ENCODE measurements at regions not wholly inside any gene's neighbourhood (a gene's known extent, or its start where the extent isn't known, plus 50 kb on each side); places are given as distances from the start of the nearest gene placed in this dataset.

GRCh38 chr3:194879991-194880939 lies 194.6 kb downstream of the FAM43A start:
- Histone ChIP-seq H3K36me3 (ENCODE audit: control insufficient read depth, low read length) (no peaks in the 10 kb centered on the region), H3K27me3 (ENCODE audit: control insufficient read depth, low read length) (peaks cover 7% of the 10 kb centered on the region; the same call in 1 of the 2 replicates), H3K4me2 (ENCODE audit: low read length) (no peak overlapping the region), H3K9me3 (ENCODE audit: control insufficient read depth, insufficient read depth, low read length) (peaks cover 16% of the 10 kb centered on the region), H3K9me2 (replicated peaks; ENCODE audit: control insufficient read depth, low read length) (no peaks in the 10 kb centered on the region), H4K20me1 (ENCODE audit: control insufficient read depth, insufficient read depth, low read depth, low read length) (no peaks in the 10 kb centered on the region), H3K79me2 (ENCODE audit: control insufficient read depth, low read length) (no peaks in the 10 kb centered on the region), H3K27ac (ENCODE audit: low read depth, low read length) (no peak overlapping the region), H3F3A (ENCODE audit: control insufficient read depth, insufficient read depth) (no peaks in the 10 kb centered on the region), H3K4me1 (ENCODE audit: control insufficient read depth, low read length) (peaks cover 5% of the 10 kb centered on the region; the same call in 1 of the 2 replicates), H3K4me3 (ENCODE audit: low read length) (no peak overlapping the region)
- TF ChIP-seq CTCF (IDR thresholded peaks at IDR 0.05; ENCODE audit: low read depth, low read length, poor library complexity, severe bottlenecking), result no peak
- TF ChIP-seq EZH2phosphoT487 (IDR thresholded peaks at IDR 0.05; ENCODE audit: borderline replicate concordance, low read length), result no peak

GRCh38 chr3:194880940-194881925 lies 195.6 kb downstream of the FAM43A start:
- H3K36me3 ChIP-seq (ENCODE audit: control insufficient read depth, low read length), result no peaks in the 10 kb centered on the region
- H3K9me2 ChIP-seq (replicated peaks; ENCODE audit: control insufficient read depth, low read length), result no peaks in the 10 kb centered on the region
- no peaks in the 10 kb centered on the region for H3K79me2 ChIP-seq (ENCODE audit: control insufficient read depth, low read length)
- H3K9me3 ChIP-seq (ENCODE audit: control insufficient read depth, insufficient read depth, low read length), result peaks cover 16% of the 10 kb centered on the region
- no peaks in the 10 kb centered on the region for H4K20me1 ChIP-seq (ENCODE audit: control insufficient read depth, insufficient read depth, low read depth, low read length)
- peaks cover 5% of the 10 kb centered on the region; the same call in 1 of the 2 replicates for H3K4me1 ChIP-seq (ENCODE audit: control insufficient read depth, low read length)
- H3K27me3 ChIP-seq (ENCODE audit: control insufficient read depth, low read length), result peaks cover 7% of the 10 kb centered on the region; the same call in 1 of the 2 replicates
- no peak overlapping the region for H3K27ac ChIP-seq (ENCODE audit: low read depth, low read length)
- TF ChIP-seq CTCF (IDR thresholded peaks at IDR 0.05; ENCODE audit: low read depth, low read length, poor library complexity, severe bottlenecking) (no peak), EZH2phosphoT487 (IDR thresholded peaks at IDR 0.05; ENCODE audit: borderline replicate concordance, low read length) (no peak)
- no peaks in the 10 kb centered on the region for H3F3A ChIP-seq (ENCODE audit: control insufficient read depth, insufficient read depth)
- H3K4me2 ChIP-seq (ENCODE audit: low read length), result no peak overlapping the region
- no peak overlapping the region for H3K4me3 ChIP-seq (ENCODE audit: low read length)

GRCh38 chr3:194884649-194885315 lies 199.1 kb downstream of the FAM43A start:
- H3K4me1 ChIP-seq (ENCODE audit: control insufficient read depth, low read length), result peaks cover 5% of the 10 kb centered on the region; the same call in 1 of the 2 replicates
- no peaks in the 10 kb centered on the region for H3K79me2 ChIP-seq (ENCODE audit: control insufficient read depth, low read length)
- TF ChIP-seq EZH2phosphoT487 (IDR thresholded peaks at IDR 0.05; ENCODE audit: borderline replicate concordance, low read length) (no peak), CTCF (IDR thresholded peaks at IDR 0.05; ENCODE audit: low read depth, low read length, poor library complexity, severe bottlenecking) (no peak)
- no peaks in the 10 kb centered on the region for H3K9me2 ChIP-seq (replicated peaks; ENCODE audit: control insufficient read depth, low read length)
- H3K27me3 ChIP-seq (ENCODE audit: control insufficient read depth, low read length), result peaks cover 9% of the 10 kb centered on the region
- peaks cover 16% of the 10 kb centered on the region for H3K9me3 ChIP-seq (ENCODE audit: control insufficient read depth, insufficient read depth, low read length)
- no peaks in the 10 kb centered on the region for H4K20me1 ChIP-seq (ENCODE audit: control insufficient read depth, insufficient read depth, low read depth, low read length)
- H3K4me3 ChIP-seq (ENCODE audit: low read length), result no peak overlapping the region
- H3F3A ChIP-seq (ENCODE audit: control insufficient read depth, insufficient read depth), result no peaks in the 10 kb centered on the region
- H3K4me2 ChIP-seq (ENCODE audit: low read length), result no peak overlapping the region
- H3K36me3 ChIP-seq (ENCODE audit: control insufficient read depth, low read length), result no peaks in the 10 kb centered on the region
- H3K27ac ChIP-seq (ENCODE audit: low read depth, low read length), result no peak overlapping the region

Measured in DOHH2 (cell line).